T-helper 17 cell (primary cell): ENCODE measurements at regions not wholly inside any gene's neighbourhood (a gene's known extent, or its start where the extent isn't known, plus 50 kb on each side); places are given as distances from the start of the nearest gene placed in this dataset.

ENCODE experiments used
- ATAC-seq: fragments of 150-1000 bp; cut with Tn5 transposase; 2 replicates; pipeline ENCODE4 v1.10.0; 2021; ENCODE audit warnings: mild to moderate bottlenecking, moderate library complexity
- DNase-seq, 3 donors: peaks; one replicate each; pipeline versions ENCODE4 v3.0.0 to v3.0.0-alpha.2; 2020 to 2021
- H3K9me3 ChIP-seq: one replicate; pipeline ENCODE4 v1.7.0; 2013; ENCODE audit warnings: low read length, mild to moderate bottlenecking; ENCODE audit not compliant: control insufficient read depth, poor library complexity, severe bottlenecking
- H3K27ac Mint-ChIP-seq: one replicate; pipeline ENCODE4 v1.8.0; 2022; ENCODE audit warnings: mild to moderate bottlenecking, moderate library complexity, mixed read lengths
- H3K27me3 Mint-ChIP-seq: one replicate; pipeline ENCODE4 v1.8.0; 2022; ENCODE audit warnings: mixed read lengths
- H3K36me3 Mint-ChIP-seq: one replicate; pipeline ENCODE4 v1.8.0; 2022; ENCODE audit warnings: low read depth, mixed read lengths
- H3K4me1 Mint-ChIP-seq: one replicate; pipeline ENCODE4 v1.8.0; 2022; ENCODE audit warnings: mild to moderate bottlenecking, mixed read lengths
- H3K4me3 Mint-ChIP-seq: one replicate; pipeline ENCODE4 v1.8.0; 2022; ENCODE audit warnings: mild to moderate bottlenecking, moderate library complexity, mixed read lengths

GRCh38 chr16:86391984-86392383 is 118.3 kb upstream of the FOXF1 start:
- Mint-ChIP-seq H3K4me1 (no peaks in the 10 kb centered on the region), H3K36me3 (no peaks in the 10 kb centered on the region), H3K27me3 (no peaks in the 10 kb centered on the region), H3K27ac (no peak overlapping the region), H3K4me3 (no peak overlapping the region)
- H3K9me3 ChIP-seq, result no peaks in the 10 kb centered on the region
- no peak for ATAC-seq
- no peak for DNase-seq

GRCh38 chr16:86392436-86393152 is 117.7 kb upstream of the FOXF1 start:
- no peaks in the 10 kb centered on the region for H3K9me3 ChIP-seq
- Mint-ChIP-seq H3K4me3 (no peak overlapping the region), H3K27ac (no peak overlapping the region), H3K4me1 (no peaks in the 10 kb centered on the region), H3K27me3 (no peaks in the 10 kb centered on the region), H3K36me3 (no peaks in the 10 kb centered on the region)
- DNase-seq, result no peak
- no peak for ATAC-seq

DNA sequence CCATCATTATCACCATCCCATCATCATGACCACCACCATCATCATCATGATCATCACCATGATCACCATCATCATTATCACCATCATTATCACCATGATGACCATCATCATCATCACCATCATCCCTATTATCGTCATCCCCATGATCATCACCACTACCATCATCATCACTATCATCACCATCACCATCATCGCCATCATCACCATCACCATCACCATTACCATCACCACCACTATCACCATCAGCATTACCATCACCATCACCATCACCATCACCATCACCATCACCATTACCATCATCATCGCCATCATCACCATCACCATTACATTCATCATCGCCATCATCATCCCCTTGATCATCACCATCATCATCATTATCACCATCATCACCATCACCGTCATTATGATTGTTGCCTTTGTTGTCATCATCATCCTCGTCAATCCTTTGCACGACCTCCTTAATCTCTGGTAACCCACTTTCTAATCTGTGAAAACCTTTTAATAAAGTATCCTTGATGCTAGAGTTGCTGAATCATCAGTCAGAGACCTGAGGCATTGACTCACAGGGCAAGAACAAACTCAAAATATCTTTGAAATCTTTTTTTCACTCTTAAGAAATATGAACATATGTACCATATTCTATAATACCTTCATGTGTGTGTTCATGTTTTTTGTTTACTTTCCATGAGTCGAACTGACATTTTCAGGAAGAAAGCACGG is 116.3 kb upstream of the FOXF1 start:
- no peak for ATAC-seq

DNA sequence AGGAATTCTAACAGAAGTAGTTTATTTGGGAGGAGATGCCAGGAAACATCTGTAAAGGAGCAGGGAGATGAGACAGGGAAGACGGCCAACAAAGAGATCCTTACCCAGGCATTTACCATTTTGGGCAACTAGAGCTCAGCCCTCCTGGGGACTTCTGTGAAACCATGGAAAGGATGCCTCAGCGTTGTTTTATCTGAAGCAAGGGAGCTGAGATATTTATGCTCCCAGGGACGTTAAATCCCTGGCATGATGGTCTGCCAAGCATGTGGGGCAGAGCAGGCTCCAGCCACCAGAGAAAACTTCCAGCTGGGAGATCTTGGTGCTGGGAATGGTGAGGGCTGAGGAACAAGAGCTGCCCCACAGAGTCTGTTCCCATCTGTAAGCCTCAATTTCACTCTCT is 114.8 kb upstream of the FOXF1 start:
- H3K4me3 Mint-ChIP-seq, result no peak overlapping the region
- no peaks in the 10 kb centered on the region for H3K4me1 Mint-ChIP-seq
- H3K27ac Mint-ChIP-seq, result no peak overlapping the region
- H3K36me3 Mint-ChIP-seq, result no peaks in the 10 kb centered on the region
- no peaks in the 10 kb centered on the region for H3K27me3 Mint-ChIP-seq
- ATAC-seq (no peak), DNase-seq (no peak)
- no peaks in the 10 kb centered on the region for H3K9me3 ChIP-seq

More for the DNA sequence above, 116.3 kb upstream of the FOXF1 start:
- Mint-ChIP-seq H3K27me3 (no peaks in the 10 kb centered on the region), H3K27ac (no peak overlapping the region), H3K4me1 (no peaks in the 10 kb centered on the region), H3K36me3 (no peaks in the 10 kb centered on the region), H3K4me3 (no peak overlapping the region)
- H3K9me3 ChIP-seq, result no peaks in the 10 kb centered on the region
- DNase-seq, result no peak

- H3K27me3 Mint-ChIP-seq, result no peaks in the 10 kb centered on the region
- DNase-seq (no peak), ATAC-seq (no peak)
- H3K27ac Mint-ChIP-seq, result no peak overlapping the region
- H3K9me3 ChIP-seq, result no peaks in the 10 kb centered on the region
- H3K36me3 Mint-ChIP-seq, result no peaks in the 10 kb centered on the region
- H3K4me3 Mint-ChIP-seq, result no peak overlapping the region
- H3K4me1 Mint-ChIP-seq, result no peaks in the 10 kb centered on the region
Measured at GRCh38 chr16:86396422-86396821, 113.9 kb upstream of the FOXF1 start.

DNA sequence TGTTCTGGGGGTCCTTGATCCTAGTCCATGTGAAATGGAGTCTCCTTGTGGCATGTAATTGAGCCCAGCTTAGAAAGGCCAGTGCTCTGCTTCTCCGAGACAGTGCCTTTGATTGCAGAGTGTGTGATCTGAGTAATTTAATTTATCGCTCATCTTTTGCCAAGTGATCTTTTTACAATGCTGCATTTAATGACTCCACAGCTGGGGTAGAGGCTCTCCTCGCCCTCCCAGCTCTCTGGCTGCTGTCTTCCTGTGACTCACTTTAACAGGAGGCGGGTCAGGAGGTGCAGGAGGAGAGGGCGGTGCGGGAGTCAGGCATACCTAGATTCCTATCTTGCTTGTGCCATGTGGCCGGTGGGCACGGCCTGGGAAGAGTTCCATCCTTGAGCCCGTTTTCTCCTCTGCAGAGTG is 113.4 kb upstream of the FOXF1 start:
- H3K27me3 Mint-ChIP-seq, result no peaks in the 10 kb centered on the region

GRCh38 chr16:86398201-86398600 is 112.1 kb upstream of the FOXF1 start:
- no peaks in the 10 kb centered on the region for H3K36me3 Mint-ChIP-seq
- H3K9me3 ChIP-seq, result no peaks in the 10 kb centered on the region
- ATAC-seq (no peak), DNase-seq (no peak)
- H3K27ac Mint-ChIP-seq, result no peak overlapping the region
- no peaks in the 10 kb centered on the region for H3K27me3 Mint-ChIP-seq
- H3K4me1 Mint-ChIP-seq, result no peaks in the 10 kb centered on the region
- H3K4me3 Mint-ChIP-seq, result no peak overlapping the region

More for the DNA sequence above, 113.4 kb upstream of the FOXF1 start:
- no peak overlapping the region for H3K27ac Mint-ChIP-seq
- H3K4me1 Mint-ChIP-seq, result no peaks in the 10 kb centered on the region
- H3K36me3 Mint-ChIP-seq, result no peaks in the 10 kb centered on the region
- no peaks in the 10 kb centered on the region for H3K9me3 ChIP-seq
- no peak overlapping the region for H3K4me3 Mint-ChIP-seq
- no peak for DNase-seq
- no peak for ATAC-seq

DNA sequence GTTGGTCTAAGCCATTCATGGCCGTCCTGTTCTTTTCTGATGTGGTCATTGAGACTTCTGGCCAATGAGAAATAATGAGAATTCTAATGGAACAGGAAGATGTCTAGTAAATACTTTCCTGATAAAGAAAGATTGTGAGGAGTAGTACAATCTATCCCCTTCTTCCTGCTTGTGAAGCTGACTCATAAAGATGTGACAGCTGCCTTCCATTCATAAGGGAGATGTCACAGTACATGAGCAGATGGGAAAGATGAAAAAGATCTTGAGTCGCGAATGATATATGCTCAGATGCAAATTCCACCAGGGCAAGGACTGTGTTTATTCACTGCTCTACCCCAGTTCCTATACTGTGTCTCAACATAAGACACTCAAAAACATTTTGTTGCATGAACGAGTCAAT is 111.7 kb upstream of the FOXF1 start:
- no peaks in the 10 kb centered on the region for H3K36me3 Mint-ChIP-seq
- DNase-seq, result no peak
- H3K4me1 Mint-ChIP-seq, result no peaks in the 10 kb centered on the region
- no peak for ATAC-seq
- H3K4me3 Mint-ChIP-seq, result no peak overlapping the region
- H3K27ac Mint-ChIP-seq, result no peak overlapping the region
- no peaks in the 10 kb centered on the region for H3K27me3 Mint-ChIP-seq
- H3K9me3 ChIP-seq, result no peaks in the 10 kb centered on the region

- Mint-ChIP-seq H3K36me3 (no peaks in the 10 kb centered on the region), H3K27ac (no peak overlapping the region), H3K4me3 (no peak overlapping the region), H3K4me1 (no peaks in the 10 kb centered on the region), H3K27me3 (peaks cover 11% of the 10 kb centered on the region)
- ATAC-seq (no peak), DNase-seq (no peak)
- no peaks in the 10 kb centered on the region for H3K9me3 ChIP-seq
Measured at GRCh38 chr16:86401126-86401525, 109.2 kb upstream of the FOXF1 start.

DNA sequence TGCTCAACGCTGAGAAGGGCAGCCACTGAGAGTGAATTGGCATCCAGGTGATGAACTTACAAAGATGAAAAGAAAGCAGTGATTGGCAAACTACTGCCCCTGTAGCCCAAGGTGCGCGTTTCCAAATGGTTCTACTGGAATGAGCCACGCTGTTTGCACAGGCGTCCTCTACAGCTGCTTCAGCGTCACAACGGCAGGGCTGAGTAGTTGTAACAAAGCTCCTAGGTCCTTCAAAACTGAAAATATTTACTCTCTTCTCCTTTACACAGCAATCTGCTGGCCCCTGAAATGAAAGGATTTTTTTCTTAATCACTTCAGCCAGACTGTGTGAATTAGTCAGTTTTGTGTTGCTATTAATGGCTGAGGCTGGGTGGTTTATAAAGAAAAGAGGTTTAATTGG is 107.2 kb upstream of the FOXF1 start:
- no peak for ATAC-seq
- H3K9me3 ChIP-seq, result no peaks in the 10 kb centered on the region
- no peak for DNase-seq
- no peak overlapping the region for H3K4me3 Mint-ChIP-seq
- no peaks in the 10 kb centered on the region for H3K4me1 Mint-ChIP-seq
- H3K27me3 Mint-ChIP-seq, result peaks cover 11% of the 10 kb centered on the region
- H3K27ac Mint-ChIP-seq, result no peak overlapping the region
- H3K36me3 Mint-ChIP-seq, result no peaks in the 10 kb centered on the region

DNA sequence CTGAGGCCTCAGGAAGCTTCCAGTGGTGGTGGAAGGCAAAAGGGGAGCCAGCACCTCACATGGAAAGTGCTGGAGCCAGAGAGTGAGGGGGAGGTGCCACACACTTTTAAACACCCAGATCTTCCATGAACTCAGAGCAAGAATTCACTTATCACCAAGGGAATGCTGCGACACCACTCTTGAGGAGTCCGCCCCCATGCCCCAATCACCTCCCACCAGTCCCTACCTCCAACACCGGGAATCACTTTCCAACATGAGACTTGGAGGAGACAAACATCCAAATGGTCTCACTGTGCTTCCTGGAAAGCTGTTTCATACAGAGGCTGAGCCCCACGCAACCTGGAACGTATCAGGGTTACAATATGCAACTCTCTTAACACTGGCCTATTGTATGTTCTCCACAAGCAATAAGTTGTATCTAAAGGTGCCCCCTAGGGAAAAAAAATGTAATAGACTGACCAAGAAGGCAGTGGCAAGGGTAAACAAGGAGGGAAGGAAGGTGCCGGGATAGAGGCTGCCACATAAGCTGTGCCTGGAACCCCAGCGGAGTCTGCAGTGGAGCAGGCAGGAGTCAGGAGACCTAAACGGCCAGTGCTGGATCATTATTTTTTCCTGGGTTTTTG is 106.7 kb upstream of the FOXF1 start:
- ATAC-seq (no peak), DNase-seq (no peak)
- Mint-ChIP-seq H3K4me3 (no peak overlapping the region), H3K36me3 (no peaks in the 10 kb centered on the region), H3K27ac (no peak overlapping the region), H3K4me1 (no peaks in the 10 kb centered on the region), H3K27me3 (peaks cover 14% of the 10 kb centered on the region)
- no peaks in the 10 kb centered on the region for H3K9me3 ChIP-seq

DNA sequence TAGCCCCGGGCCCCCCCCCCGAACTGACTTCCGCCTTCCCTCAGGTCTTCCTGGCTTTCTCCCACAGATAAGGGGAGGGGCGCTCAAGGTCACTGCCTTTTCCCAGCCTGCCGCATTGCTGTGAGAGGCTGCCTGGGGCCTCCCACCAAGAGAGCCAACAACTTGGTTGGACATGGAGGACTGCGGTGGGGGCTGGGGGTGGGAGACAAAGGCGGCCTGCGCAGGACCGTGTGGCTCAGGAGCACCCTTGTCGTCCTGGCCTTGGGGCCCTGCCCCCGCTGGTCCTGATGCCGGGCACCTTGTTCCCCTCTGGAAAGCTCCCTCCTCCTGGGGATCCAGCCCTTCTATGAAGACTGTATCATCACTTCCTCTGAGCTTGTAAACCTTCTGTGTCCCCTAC is 105.6 kb upstream of the FOXF1 start:
- Mint-ChIP-seq H3K4me3 (no peak overlapping the region), H3K27me3 (peaks cover 22% of the 10 kb centered on the region), H3K4me1 (no peaks in the 10 kb centered on the region), H3K27ac (no peak overlapping the region), H3K36me3 (no peaks in the 10 kb centered on the region)
- H3K9me3 ChIP-seq, result no peaks in the 10 kb centered on the region
- ATAC-seq (no peak), DNase-seq (no peak)

GRCh38 chr16:86405319-86405718 is 105.0 kb upstream of the FOXF1 start:
- H3K9me3 ChIP-seq, result no peaks in the 10 kb centered on the region
- no peaks in the 10 kb centered on the region for H3K4me1 Mint-ChIP-seq
- no peak for ATAC-seq
- no peak overlapping the region for H3K4me3 Mint-ChIP-seq
- peaks cover 22% of the 10 kb centered on the region for H3K27me3 Mint-ChIP-seq
- DNase-seq, result no peak
- H3K27ac Mint-ChIP-seq, result no peak overlapping the region
- H3K36me3 Mint-ChIP-seq, result no peaks in the 10 kb centered on the region
